PFSK-1 (cell line): ENCODE measurements at regions not wholly inside any gene's neighbourhood (a gene's known extent, or its start where the extent isn't known, plus 50 kb on each side); places are given as distances from the start of the nearest gene placed in this dataset.

Experiments
- FOXP2 ChIP-seq: optimal IDR thresholded peaks from 2 replicates; pipeline ENCODE3; 2011; ENCODE audit warnings: borderline replicate concordance, control low read depth, inconsistent platforms; ENCODE audit not compliant: insufficient read depth; ENCODE audit errors: extremely low read length, extremely low read depth
- POLR2AphosphoS5 ChIP-seq: IDR thresholded peaks from 2 replicates; pipeline ENCODE4 v1.6.1; 2012; ENCODE audit warnings: low read depth, mild to moderate bottlenecking, control low read depth, low read length, moderate library complexity
- REST ChIP-seq, 2 experiments: IDR thresholded peaks; 2 replicates each; pipeline versions ENCODE4 v1.6.1 to v1.8.0; 2011 to 2012; ENCODE audit warnings: low read depth in 2 of 2, low read length in 2 of 2, control low read depth in 1 of 2, inconsistent platforms in 1 of 2, mild to moderate bottlenecking in 1 of 2, moderate library complexity in 1 of 2; ENCODE audit not compliant: insufficient read depth in 1 of 2
- SIN3A ChIP-seq: IDR thresholded peaks from 2 replicates; pipeline ENCODE4 v1.6.1; 2012; ENCODE audit warnings: mild to moderate bottlenecking, low read length, moderate library complexity, borderline replicate concordance; ENCODE audit not compliant: insufficient read depth
- TAF1 ChIP-seq: IDR thresholded peaks from 2 replicates; pipeline ENCODE4 v1.6.1; 2012; ENCODE audit warnings: low read length, control low read depth, borderline replicate concordance; ENCODE audit not compliant: insufficient read depth

- TF ChIP-seq REST (IDR thresholded peaks at IDR 0.05; ENCODE audit: insufficient read depth in 1 of 2, low read depth in 2 of 2, low read length in 2 of 2) (no peak), POLR2AphosphoS5 (no peak), TAF1 (no peak), FOXP2 (no peak), SIN3A (no peak)
These were observed 748.1 kb upstream of the LRATD1 start for GRCh38 chr2:13884291-13884976.

DNA sequence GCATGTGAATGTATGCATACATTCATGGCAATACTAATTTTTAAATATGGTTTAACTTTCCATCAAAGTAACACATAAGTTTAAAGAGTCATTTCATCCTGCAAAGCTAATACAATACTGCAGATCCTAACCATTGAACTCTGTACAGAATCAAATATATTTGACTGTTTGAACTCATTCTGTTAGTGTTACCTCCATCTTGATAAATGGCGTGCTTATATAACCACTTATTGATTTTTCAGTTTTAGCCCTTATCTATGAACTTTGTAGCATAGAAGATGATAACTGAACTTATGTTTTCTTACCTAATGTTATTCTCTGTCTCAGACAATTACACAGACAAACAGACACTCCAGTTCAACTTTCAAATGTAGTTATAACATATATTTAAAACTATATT, 731.0 kb upstream of the LRATD1 start:
- no peak for TF ChIP-seq TAF1
- TF ChIP-seq SIN3A = no peak
- TF ChIP-seq POLR2AphosphoS5 = no peak
- TF ChIP-seq REST (IDR thresholded peaks at IDR 0.05; ENCODE audit: insufficient read depth in 1 of 2, low read depth in 2 of 2, low read length in 2 of 2) = no peak

DNA sequence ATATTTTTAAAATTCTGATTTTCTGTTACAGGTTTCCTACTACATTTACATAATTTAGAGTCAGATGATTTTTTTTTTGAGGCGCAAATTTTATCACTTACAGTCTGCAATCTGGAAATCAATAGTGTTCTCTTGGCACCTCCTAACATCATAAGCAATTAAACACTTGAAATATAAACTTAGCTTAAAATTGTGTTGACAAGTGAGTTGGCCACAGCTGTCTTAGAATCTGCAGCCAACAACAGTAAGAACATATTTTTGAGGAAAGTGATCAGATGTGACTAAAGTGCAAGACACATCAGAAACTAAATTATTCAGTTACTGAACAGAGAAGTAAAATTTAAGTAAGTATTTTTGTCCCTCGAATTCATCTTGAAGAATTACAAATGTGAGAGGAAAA, 726.7 kb upstream of the LRATD1 start:
- TF ChIP-seq SIN3A (no peak), TAF1 (no peak), POLR2AphosphoS5 (no peak), FOXP2 (no peak), REST (IDR thresholded peaks at IDR 0.05; ENCODE audit: insufficient read depth in 1 of 2, low read depth in 2 of 2, low read length in 2 of 2) (no peak)

GRCh38 chr2:13916066-13916465, 716.5 kb upstream of the LRATD1 start:
- TF ChIP-seq SIN3A (no peak), REST (IDR thresholded peaks at IDR 0.05; ENCODE audit: insufficient read depth in 1 of 2, low read depth in 2 of 2, low read length in 2 of 2) (no peak), TAF1 (no peak), FOXP2 (no peak), POLR2AphosphoS5 (no peak)

DNA sequence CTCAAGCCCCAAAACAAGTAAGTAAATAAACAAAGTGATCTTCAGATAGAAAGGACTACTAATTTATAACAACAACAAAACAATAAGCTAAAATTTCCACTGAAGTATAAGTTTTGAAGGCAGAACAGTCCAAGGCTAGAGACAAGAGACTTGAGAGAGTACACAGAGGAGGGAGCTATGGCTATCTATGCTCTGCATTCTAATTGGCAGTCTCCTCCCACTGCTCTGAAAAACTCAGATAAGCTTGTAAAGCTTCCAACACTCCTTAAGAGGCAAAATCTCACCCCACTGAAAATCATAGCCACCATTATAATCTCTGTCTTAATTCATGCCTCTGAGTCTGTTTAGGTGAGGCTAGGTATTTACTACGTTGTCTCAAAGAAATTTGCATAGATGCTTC, 714.6 kb upstream of the LRATD1 start:
- TF ChIP-seq SIN3A (no peak), TAF1 (no peak), REST (IDR thresholded peaks at IDR 0.05; ENCODE audit: insufficient read depth in 1 of 2, low read depth in 2 of 2, low read length in 2 of 2) (no peak), POLR2AphosphoS5 (no peak), FOXP2 (no peak)
